ENCODE measurements at regions not wholly inside any gene's neighbourhood (a gene's known extent, or its start where the extent isn't known, plus 50 kb on each side); places are given as distances from the start of the nearest gene placed in this dataset.

DNA sequence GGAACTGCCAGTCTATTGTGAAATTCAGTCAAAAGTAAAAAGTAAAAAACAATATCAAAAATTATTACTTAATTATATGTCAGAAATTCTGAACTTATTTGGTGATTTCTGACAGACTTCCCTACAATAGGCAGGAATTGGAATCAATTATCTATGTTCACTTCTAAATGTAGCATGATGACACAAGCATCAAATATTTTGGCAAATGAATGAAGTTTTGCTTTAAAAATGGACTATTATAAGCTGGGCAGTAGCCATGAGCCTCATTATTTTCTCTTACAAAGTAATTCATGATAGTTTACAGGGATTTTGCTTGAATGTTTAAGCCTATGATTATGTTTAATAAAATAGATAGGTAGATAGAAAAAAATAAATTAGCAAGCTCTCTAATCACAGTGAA, 582.6 kb downstream of the SLITRK6 start:
- H3K4me3 ChIP-seq = no peak overlapping the region
- H3K9me3 ChIP-seq = peaks cover 0 to 5% (median 0%) of the 10 kb centered on the region in 11 donors
- H3K27me3 ChIP-seq = no peaks in the 10 kb centered on the region
- ATAC-seq = no peak
- TF ChIP-seq, protein P1, sequence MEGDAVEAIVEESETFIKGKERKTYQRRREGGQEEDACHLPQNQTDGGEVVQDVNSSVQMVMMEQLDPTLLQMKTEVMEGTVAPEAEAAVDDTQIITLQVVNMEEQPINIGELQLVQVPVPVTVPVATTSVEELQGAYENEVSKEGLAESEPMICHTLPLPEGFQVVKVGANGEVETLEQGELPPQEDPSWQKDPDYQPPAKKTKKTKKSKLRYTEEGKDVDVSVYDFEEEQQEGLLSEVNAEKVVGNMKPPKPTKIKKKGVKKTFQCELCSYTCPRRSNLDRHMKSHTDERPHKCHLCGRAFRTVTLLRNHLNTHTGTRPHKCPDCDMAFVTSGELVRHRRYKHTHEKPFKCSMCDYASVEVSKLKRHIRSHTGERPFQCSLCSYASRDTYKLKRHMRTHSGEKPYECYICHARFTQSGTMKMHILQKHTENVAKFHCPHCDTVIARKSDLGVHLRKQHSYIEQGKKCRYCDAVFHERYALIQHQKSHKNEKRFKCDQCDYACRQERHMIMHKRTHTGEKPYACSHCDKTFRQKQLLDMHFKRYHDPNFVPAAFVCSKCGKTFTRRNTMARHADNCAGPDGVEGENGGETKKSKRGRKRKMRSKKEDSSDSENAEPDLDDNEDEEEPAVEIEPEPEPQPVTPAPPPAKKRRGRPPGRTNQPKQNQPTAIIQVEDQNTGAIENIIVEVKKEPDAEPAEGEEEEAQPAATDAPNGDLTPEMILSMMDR (IDR thresholded peaks at IDR 0.05) = no peak
- H3K27ac ChIP-seq = no peak overlapping the region
- intact Hi-C loops (cut with DNase I) = no loop called here
- DNase-seq = no peak
- H3K36me3 ChIP-seq = no peaks in the 10 kb centered on the region
- H3K4me1 ChIP-seq = no peaks in the 10 kb centered on the region

- intact Hi-C loops (cut with DNase I) = no loop called here
- WGBS, 2 donors = 83 to 84% methylated on average over 2 of the region's 2 CpGs
- TF ChIP-seq, protein P1 (IDR thresholded peaks at IDR 0.05) = no peak
- Histone ChIP-seq H3K27me3 (no peaks in the 10 kb centered on the region), H3K27ac (no peak overlapping the region), H3K9me3 (peaks cover 0 to 9% (median 0%) of the 10 kb centered on the region in 11 donors), H3K36me3 (no peaks in the 10 kb centered on the region), H3K4me3 (no peak overlapping the region), H3K4me1 (no peaks in the 10 kb centered on the region)
- ATAC-seq (no peak), DNase-seq (no peak)
These were observed 586.5 kb downstream of the SLITRK6 start for GRCh38 chr13:85212692-85213091.

DNA sequence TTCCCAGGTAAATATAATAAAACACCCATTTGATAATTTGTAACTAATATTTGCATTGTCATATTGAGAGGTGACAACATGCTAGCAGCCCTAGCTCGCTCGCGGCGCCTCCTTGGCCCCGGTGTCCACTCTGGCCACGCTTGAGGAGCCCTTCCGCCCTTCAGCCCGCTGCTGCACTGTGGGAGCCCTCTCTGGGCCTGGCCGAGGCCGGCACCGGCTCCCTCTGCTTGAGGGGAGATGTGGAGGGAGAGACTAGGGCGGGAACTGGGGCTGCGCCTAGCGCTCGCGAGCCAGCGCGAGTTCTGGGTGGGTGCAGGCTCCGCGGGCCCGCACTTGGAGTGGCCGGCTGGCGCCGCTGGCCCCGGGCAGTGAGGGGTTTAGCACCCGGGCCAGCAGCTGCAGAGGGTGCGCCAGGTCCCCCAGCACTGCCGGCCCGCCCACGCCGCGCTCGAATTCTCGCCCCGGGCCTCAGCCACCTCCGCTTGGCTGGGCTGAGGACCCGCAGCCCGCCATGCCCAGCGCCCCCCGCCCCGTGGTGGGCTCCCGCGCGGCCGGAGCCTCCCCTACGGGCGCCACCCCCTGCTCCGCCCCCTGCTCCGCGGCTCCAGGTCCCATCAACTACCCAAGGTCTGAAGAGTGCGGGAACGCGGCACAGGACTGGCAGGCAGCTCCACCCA, 594.4 kb downstream of the SLITRK6 start:
- TF ChIP-seq, protein P1 (IDR thresholded peaks at IDR 0.05) = no peak
- peak in 1 of 2 donors; percentile 8 for DNase-seq
- WGBS, 2 donors = 81 to 83% methylated on average over 38 to 53 of the region's 53 CpGs

GRCh38 chr13:85197431-85197830, 601.8 kb downstream of the SLITRK6 start:
- Histone ChIP-seq H3K4me1 (no peaks in the 10 kb centered on the region), H3K27ac (no peak overlapping the region), H3K27me3 (no peaks in the 10 kb centered on the region), H3K4me3 (no peak overlapping the region), H3K9me3 (peaks cover 0 to 30% (median 4%) of the 10 kb centered on the region in 11 donors), H3K36me3 (no peaks in the 10 kb centered on the region)
- TF ChIP-seq, protein P1 (IDR thresholded peaks at IDR 0.05) = no peak
- 30 to 36% methylated on average over 1 of the region's 1 CpG for WGBS, 2 donors
- ATAC-seq (no peak), DNase-seq (no peak)
- intact Hi-C loops (cut with DNase I) = no loop called here

More for the DNA sequence above, 594.4 kb downstream of the SLITRK6 start:
- peak in 1 of 8 donors; percentile 20 for ATAC-seq
- Histone ChIP-seq H3K9me3 (peaks cover 0 to 42% (median 4%) of the 10 kb centered on the region in 11 donors), H3K4me1 (no peaks in the 10 kb centered on the region), H3K27me3 (no peaks in the 10 kb centered on the region), H3K4me3 (no peak overlapping the region), H3K36me3 (no peaks in the 10 kb centered on the region), H3K27ac (no peak overlapping the region)
- intact Hi-C loops (cut with DNase I) = no loop called here
